IMR-90 (cell line): ENCODE measurements at regions not wholly inside any gene's neighbourhood (a gene's known extent, or its start where the extent isn't known, plus 50 kb on each side); places are given as distances from the start of the nearest gene placed in this dataset.
"Not testable (repeated sequence)": the region's sequence is repeated elsewhere in the genome, so short reads cannot be mapped to it uniquely, and the experiment has no call there.

Experiments used
- ATAC-seq: fragments of 200-7000 bp; cut with Tn5 transposase; 2 replicates; pipeline ENCODE4 v1.9.1; 2020; ENCODE audit warnings: low read depth, mild to moderate bottlenecking, moderate library complexity
- BruUV-seq: library from RNA; stranded (reverse); fragments of 400-500 nt; replicated peaks from 2 replicates; lab custom pipeline; 2021; lab: Mats Ljungman, UMichigan
- CTCF ChIA-PET: fragments of 300-600 bp; formaldehyde crosslinking; extraction: SDS; loops from one replicate; lab custom pipeline; 2021; ENCODE audit warnings: antibody characterized with exemption; lab: Yijun Ruan, JAX
- POLR2A ChIA-PET: fragments of 300-600 bp; sonication (Branson Sonifier 250); formaldehyde crosslinking; loops from one replicate; lab custom pipeline; 2022; ENCODE audit warnings: antibody characterized with exemption; ENCODE audit not compliant: unreplicated experiment; lab: Charles Lee
- DNase-seq: peaks from one replicate; pipeline ENCODE4 v3.0.0; 2013
- H2AFZ ChIP-seq: replicated peaks from 2 replicates; pipeline ENCODE3; 2013; ENCODE audit warnings: low read length, mild to moderate bottlenecking; ENCODE audit not compliant: poor library complexity
- H2AK5ac ChIP-seq: 2 replicates; pipeline ENCODE4 v1.6.1; 2013; ENCODE audit warnings: low read depth, low read length, inconsistent platforms
- H2AK9ac ChIP-seq: replicated peaks from 2 replicates; pipeline ENCODE3; 2013; ENCODE audit warnings: mild to moderate bottlenecking, low read depth, low read length, moderate library complexity; ENCODE audit not compliant: poor library complexity
- H2BK120ac ChIP-seq: 2 replicates; pipeline ENCODE4 v1.6.1; 2013; ENCODE audit warnings: low read depth, low read length, inconsistent platforms
- H2BK15ac ChIP-seq: 3 replicates; pipeline ENCODE4 v1.6.1; 2013; ENCODE audit warnings: low read depth, low read length, inconsistent platforms
- H2BK20ac ChIP-seq: 2 replicates; pipeline ENCODE4 v1.6.1; 2013; ENCODE audit warnings: low read depth, mild to moderate bottlenecking, inconsistent platforms, low read length, moderate library complexity
- H2BK5ac ChIP-seq: 2 replicates; pipeline ENCODE4 v1.6.1; 2013; ENCODE audit warnings: mild to moderate bottlenecking, low read depth, low read length, inconsistent platforms; ENCODE audit not compliant: poor library complexity, severe bottlenecking
- H3K14ac ChIP-seq: replicated peaks from 2 replicates; pipeline ENCODE4 v1.6.1; 2013; ENCODE audit warnings: low read depth, low read length, inconsistent platforms
- H3K18ac ChIP-seq: 2 replicates; pipeline ENCODE4 v1.6.1; 2013; ENCODE audit warnings: low read depth, low read length, control low read depth
- H3K23ac ChIP-seq: 2 replicates; pipeline ENCODE4 v1.6.1; 2013; ENCODE audit warnings: low read depth, low read length, inconsistent platforms
- H3K27ac ChIP-seq: 2 replicates; pipeline ENCODE4 v1.5.1; 2013; ENCODE audit warnings: mild to moderate bottlenecking, control low read depth, low read length; ENCODE audit not compliant: insufficient read depth
- H3K27me3 ChIP-seq: 2 replicates; pipeline ENCODE4 v1.6.1; 2013; ENCODE audit warnings: low read length; ENCODE audit not compliant: control insufficient read depth, insufficient read depth
- H3K36me3 ChIP-seq: 2 replicates; pipeline ENCODE4 v1.6.1; 2013; ENCODE audit warnings: low read length, mixed read lengths; ENCODE audit not compliant: control insufficient read depth, insufficient read depth
- H3K4ac ChIP-seq: 2 replicates; pipeline ENCODE4 v1.6.1; 2013; ENCODE audit warnings: low read depth, low read length, inconsistent platforms
- H3K4me1 ChIP-seq: 2 replicates; pipeline ENCODE4 v1.6.1; 2013; ENCODE audit warnings: low read length, mixed read lengths; ENCODE audit not compliant: control insufficient read depth, insufficient read depth
- H3K4me2 ChIP-seq: 2 replicates; pipeline ENCODE4 v1.6.1; 2013; ENCODE audit warnings: low read depth, mild to moderate bottlenecking, control low read depth, low read length, moderate library complexity
- H3K4me3 ChIP-seq: 2 replicates; pipeline ENCODE4 v1.5.1; 2013; ENCODE audit warnings: low read depth, mild to moderate bottlenecking, control low read depth, low read length, moderate library complexity; ENCODE audit not compliant: insufficient read depth
- H3K56ac ChIP-seq: 2 replicates; pipeline ENCODE4 v1.6.1; 2013; ENCODE audit warnings: low read length, inconsistent platforms; ENCODE audit not compliant: insufficient read depth; ENCODE audit errors: extremely low read depth
- H3K79me1 ChIP-seq, 2 experiments: 2 replicates each; pipeline ENCODE4 v1.6.1; 2013; ENCODE audit warnings: low read length in 2 of 2, inconsistent platforms in 1 of 2, low read depth in 1 of 2
- H3K9ac ChIP-seq: 2 replicates; pipeline ENCODE4 v1.6.1; 2013; ENCODE audit warnings: low read depth, low read length, control low read depth
- H3K9me1 ChIP-seq: 2 replicates; pipeline ENCODE4 v1.6.1; 2013; ENCODE audit warnings: low read length, inconsistent platforms; ENCODE audit not compliant: insufficient read depth
- H3K9me3 ChIP-seq: 2 replicates; pipeline ENCODE4 v1.6.1; 2013; ENCODE audit warnings: low read length; ENCODE audit not compliant: control insufficient read depth, insufficient read depth
- H4K20me1 ChIP-seq: 2 replicates; pipeline ENCODE4 v1.6.1; 2013; ENCODE audit warnings: low read length, inconsistent platforms; ENCODE audit not compliant: insufficient read depth
- H4K5ac ChIP-seq: 2 replicates; pipeline ENCODE4 v1.6.1; 2013; ENCODE audit warnings: mild to moderate bottlenecking, low read depth, low read length, control low read depth
- H4K8ac ChIP-seq, 2 experiments: 2 replicates each; pipeline ENCODE4 v1.6.1; 2013; ENCODE audit warnings: low read depth in 2 of 2, low read length in 2 of 2, control low read depth in 1 of 2, inconsistent platforms in 1 of 2
- H4K91ac ChIP-seq: 2 replicates; pipeline ENCODE4 v1.6.1; 2013; ENCODE audit warnings: low read depth, low read length, inconsistent platforms; ENCODE audit not compliant: insufficient read depth
- WGBS, 2 experiments: methylation state at CpG; one replicate each; pipeline versions ENCODE4 v1.1.5 to v1.1.7; 2013; ENCODE audit warnings: missing lambda C conversion rate in 2 of 2; ENCODE audit not compliant: insufficient read length in 1 of 2; ENCODE audit errors: extremely low coverage in 2 of 2; 5-methylcytosine and 5-hydroxymethylcytosine counted together
- dilution Hi-C: fragments of 300-500 bp; cut with HindIII; formaldehyde crosslinking; loops from one replicate; pipeline ENCODE4 v1.14.3; 2018; ENCODE audit warnings: low sequenced_read_pairs; ENCODE audit not compliant: unreplicated experiment
- in situ Hi-C: fragments of 300-500 bp; cut with MboI; formaldehyde crosslinking; loops from 3 replicates; pipeline ENCODE4 v1.14.3; 2019; ENCODE audit warnings: low sequenced_read_pairs, inconsistent platforms, mixed read lengths
- intact Hi-C: fragments of 100-400 bp; cut with micrococcal nuclease; formaldehyde crosslinking; loops from 2 replicates; pipeline ENCODE4 v1.10.0; 2022

DNA sequence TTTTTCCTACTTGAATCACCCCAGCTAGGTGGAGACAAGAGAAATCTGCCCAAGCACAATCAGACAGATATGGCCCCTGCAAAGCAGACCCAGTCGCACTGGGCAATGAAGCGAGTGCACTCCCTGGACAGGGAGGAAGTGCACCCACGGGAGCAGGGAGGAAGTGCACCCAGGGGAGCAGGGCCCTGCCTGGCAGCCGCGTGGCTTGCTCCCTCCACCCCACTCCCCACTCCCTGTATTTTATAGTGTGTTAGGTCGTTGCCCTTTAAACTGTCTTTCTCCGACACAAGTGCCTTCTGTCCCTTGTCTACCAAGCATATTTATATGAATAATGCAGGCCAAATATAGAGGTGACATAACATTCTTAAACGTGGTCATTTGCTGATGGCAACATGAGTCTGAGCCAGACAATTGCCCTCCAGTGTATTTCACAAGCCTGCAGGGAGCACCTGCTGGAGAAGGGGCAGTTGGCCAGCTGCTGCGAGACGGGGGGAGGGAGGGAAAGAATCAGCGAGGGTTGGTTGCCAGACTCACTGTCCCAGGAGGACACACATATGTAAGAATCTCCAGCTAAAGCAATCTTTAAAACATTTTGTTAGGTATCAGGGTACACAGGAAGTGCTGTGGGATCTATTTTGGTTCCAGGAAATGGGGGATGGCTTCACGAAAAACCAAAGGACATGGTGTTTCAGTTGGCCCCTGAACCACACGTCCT lies 76.3 kb downstream of the ATP6V0E2 start:
- H2BK20ac ChIP-seq, H3K79me1 ChIP-seq, dilution Hi-C loops, intact Hi-C loops, H4K8ac ChIP-seq, H3K9me3 ChIP-seq, H4K5ac ChIP-seq, H3K14ac ChIP-seq, H3K56ac ChIP-seq, POLR2A ChIA-PET, H4K20me1 ChIP-seq, H4K91ac ChIP-seq, H2AK9ac ChIP-seq, H3K4me3 ChIP-seq, CTCF ChIA-PET, H2BK5ac ChIP-seq, H3K9ac ChIP-seq, H3K4me1 ChIP-seq, H3K4me2 ChIP-seq, H2AFZ ChIP-seq, H3K4ac ChIP-seq, DNase-seq, H3K9me1 ChIP-seq, H3K23ac ChIP-seq, BruUV-seq, H3K36me3 ChIP-seq, H2BK15ac ChIP-seq, H3K18ac ChIP-seq, H3K27ac ChIP-seq, in situ Hi-C loops, H3K27me3 ChIP-seq, H2AK5ac ChIP-seq, ATAC-seq, H2BK120ac ChIP-seq: not testable (repeated sequence)
- WGBS, 2 experiments, result no CpG with 5 or more reads among the region's 13 CpGs

DNA sequence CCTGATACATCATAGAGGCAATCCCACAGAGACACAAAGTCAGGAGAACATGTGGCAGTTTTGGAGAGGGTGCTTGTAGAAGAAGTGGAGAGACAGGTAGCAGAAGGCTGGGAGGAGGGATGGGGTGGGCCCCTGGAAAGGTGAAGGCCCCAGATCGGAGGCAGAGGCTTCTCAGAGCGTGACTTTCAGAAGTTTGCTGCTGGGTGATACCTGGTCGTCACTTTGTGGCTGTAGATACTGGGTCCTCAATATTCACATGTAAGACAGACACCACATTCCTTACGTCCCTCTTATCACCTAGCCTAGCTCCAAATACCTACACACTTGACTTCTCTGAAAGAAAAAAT lies 76.8 kb downstream of the ATP6V0E2 start:
- H2BK5ac ChIP-seq, H4K8ac ChIP-seq, H3K18ac ChIP-seq, H2AFZ ChIP-seq, H3K4me2 ChIP-seq, H2BK120ac ChIP-seq, in situ Hi-C loops, H3K36me3 ChIP-seq, POLR2A ChIA-PET, H2BK20ac ChIP-seq, BruUV-seq, H3K27ac ChIP-seq, H3K23ac ChIP-seq, H3K4me3 ChIP-seq, H3K9ac ChIP-seq, H2AK9ac ChIP-seq, DNase-seq, H4K5ac ChIP-seq, H3K9me1 ChIP-seq, intact Hi-C loops, H3K4me1 ChIP-seq, H3K9me3 ChIP-seq, H3K4ac ChIP-seq, dilution Hi-C loops, H2BK15ac ChIP-seq, ATAC-seq, H4K91ac ChIP-seq, H3K56ac ChIP-seq, H4K20me1 ChIP-seq, H2AK5ac ChIP-seq, H3K27me3 ChIP-seq, CTCF ChIA-PET, H3K14ac ChIP-seq, H3K79me1 ChIP-seq: not testable (repeated sequence)
- no CpG with 5 or more reads among the region's 4 CpGs for WGBS, 2 experiments
